ENCODE measurements at regions not wholly inside any gene's neighbourhood (a gene's known extent, or its start where the extent isn't known, plus 50 kb on each side); places are given as distances from the start of the nearest gene placed in this dataset.

DNA sequence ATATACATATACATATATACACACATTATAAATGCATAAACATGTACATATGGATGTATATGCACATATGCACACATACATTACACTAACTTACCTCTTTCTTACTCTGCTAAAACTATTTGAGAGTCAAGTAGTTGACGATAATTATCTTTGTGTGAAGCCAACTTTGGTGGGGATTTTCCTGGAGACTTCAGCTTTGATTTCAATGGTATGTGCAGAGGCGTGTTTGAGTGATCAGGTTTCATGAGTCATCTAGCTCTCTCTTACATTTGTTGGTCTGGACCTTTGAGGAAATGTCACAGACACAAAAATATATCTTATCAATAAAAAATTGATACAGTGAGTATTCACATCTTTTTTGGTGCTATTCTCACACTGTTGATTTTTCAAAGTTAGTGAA is 769.1 kb upstream of the LUZP2 start:
- DNase-seq (no peak), ATAC-seq (no peak)
- H3K36me3 ChIP-seq: no peaks in the 10 kb centered on the region
- intact Hi-C loops (cut with DNase I; ENCODE audit: low total_unique reads) (no loop called here), in situ Hi-C loops (cut with MboI; ENCODE audit: low sequenced_read_pairs in 4 of 4) (no loop called here)
- TF ChIP-seq POLR2A (IDR thresholded peaks at IDR 0.05): no peak
- TF ChIP-seq, protein P1, sequence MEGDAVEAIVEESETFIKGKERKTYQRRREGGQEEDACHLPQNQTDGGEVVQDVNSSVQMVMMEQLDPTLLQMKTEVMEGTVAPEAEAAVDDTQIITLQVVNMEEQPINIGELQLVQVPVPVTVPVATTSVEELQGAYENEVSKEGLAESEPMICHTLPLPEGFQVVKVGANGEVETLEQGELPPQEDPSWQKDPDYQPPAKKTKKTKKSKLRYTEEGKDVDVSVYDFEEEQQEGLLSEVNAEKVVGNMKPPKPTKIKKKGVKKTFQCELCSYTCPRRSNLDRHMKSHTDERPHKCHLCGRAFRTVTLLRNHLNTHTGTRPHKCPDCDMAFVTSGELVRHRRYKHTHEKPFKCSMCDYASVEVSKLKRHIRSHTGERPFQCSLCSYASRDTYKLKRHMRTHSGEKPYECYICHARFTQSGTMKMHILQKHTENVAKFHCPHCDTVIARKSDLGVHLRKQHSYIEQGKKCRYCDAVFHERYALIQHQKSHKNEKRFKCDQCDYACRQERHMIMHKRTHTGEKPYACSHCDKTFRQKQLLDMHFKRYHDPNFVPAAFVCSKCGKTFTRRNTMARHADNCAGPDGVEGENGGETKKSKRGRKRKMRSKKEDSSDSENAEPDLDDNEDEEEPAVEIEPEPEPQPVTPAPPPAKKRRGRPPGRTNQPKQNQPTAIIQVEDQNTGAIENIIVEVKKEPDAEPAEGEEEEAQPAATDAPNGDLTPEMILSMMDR (IDR thresholded peaks at IDR 0.05 in 4 of 5, conservative IDR thresholded peaks at IDR 0.05 in 1 of 5): no peak
- no peaks in the 10 kb centered on the region for H3K9me3 ChIP-seq
- no peaks in the 10 kb centered on the region for H3K4me1 ChIP-seq
- no peak overlapping the region for H3K27ac ChIP-seq
- no peaks in the 10 kb centered on the region for H3K27me3 ChIP-seq
- no peak overlapping the region for H3K4me3 ChIP-seq

DNA sequence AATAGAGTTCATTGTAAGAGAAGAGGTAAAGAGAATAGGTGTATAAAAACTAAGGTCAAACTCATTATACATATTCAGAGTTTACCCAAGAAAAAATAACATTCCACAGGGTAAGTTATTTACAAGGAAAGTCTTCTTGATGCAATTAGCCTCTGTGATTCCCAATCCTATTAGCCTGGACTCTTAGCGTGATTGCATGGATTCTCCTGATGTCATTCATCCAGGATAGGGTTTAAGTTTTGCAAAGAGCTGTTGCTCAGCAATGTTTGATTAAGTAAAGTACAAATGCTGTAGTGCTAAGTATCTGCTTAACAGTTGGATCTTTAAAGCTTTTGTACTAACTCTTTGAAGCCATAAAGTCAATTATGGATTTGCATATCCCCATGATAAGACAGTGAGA is 767.8 kb upstream of the LUZP2 start:
- H3K4me3 ChIP-seq: no peak overlapping the region
- no peak overlapping the region for H3K27ac ChIP-seq
- in situ Hi-C loops (cut with MboI; ENCODE audit: low sequenced_read_pairs in 4 of 4) (no loop called here), intact Hi-C loops (cut with DNase I; ENCODE audit: low total_unique reads) (no loop called here)
- no peaks in the 10 kb centered on the region for H3K36me3 ChIP-seq
- no peaks in the 10 kb centered on the region for H3K4me1 ChIP-seq
- no peak for TF ChIP-seq POLR2A (IDR thresholded peaks at IDR 0.05)
- TF ChIP-seq, protein P1 (IDR thresholded peaks at IDR 0.05 in 4 of 5, conservative IDR thresholded peaks at IDR 0.05 in 1 of 5): no peak
- ATAC-seq (no peak), DNase-seq (no peak)
- H3K27me3 ChIP-seq: no peaks in the 10 kb centered on the region
- no peaks in the 10 kb centered on the region for H3K9me3 ChIP-seq

DNA sequence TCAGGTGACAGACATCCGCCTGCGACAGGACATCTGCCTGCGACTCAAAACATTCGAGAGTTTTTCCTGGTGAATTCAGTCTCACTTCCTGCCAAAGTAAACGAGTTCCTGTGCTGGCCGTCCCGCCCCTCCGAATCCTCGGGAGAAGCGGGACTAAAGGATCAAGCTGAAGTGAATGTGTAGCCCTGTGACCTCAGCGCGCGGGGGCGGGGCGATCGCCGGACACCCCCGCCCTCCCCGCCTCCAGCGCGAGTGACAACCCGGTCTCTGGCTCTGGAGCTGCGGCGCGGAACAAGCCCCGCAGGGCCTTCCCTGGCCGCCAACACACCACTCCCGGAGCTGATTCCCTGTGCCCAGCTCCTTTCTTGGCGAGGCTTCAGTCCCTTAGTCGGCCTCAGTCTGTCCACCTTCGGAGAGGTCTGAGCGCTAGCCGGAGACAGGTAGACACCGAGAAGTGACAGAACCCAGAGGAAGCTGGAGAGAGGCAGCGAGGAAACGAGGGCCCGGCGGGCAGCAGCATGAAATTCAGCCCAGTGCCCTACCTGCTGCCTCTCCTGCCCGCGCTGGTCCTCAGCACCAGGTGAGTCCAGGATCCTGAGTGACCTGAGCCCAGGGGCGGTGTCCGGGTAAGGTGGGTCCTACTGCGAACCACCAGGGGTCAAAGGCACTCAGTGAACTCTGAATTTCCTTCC is 766.4 kb upstream of the LUZP2 start:
- Histone ChIP-seq H3K27me3 (no peaks in the 10 kb centered on the region), H3K4me1 (no peaks in the 10 kb centered on the region), H3K36me3 (no peaks in the 10 kb centered on the region), H3K27ac (no peak overlapping the region), H3K4me3 (no peak overlapping the region), H3K9me3 (no peaks in the 10 kb centered on the region)
- TF ChIP-seq POLR2A (IDR thresholded peaks at IDR 0.05): no peak
- TF ChIP-seq, protein P1 (IDR thresholded peaks at IDR 0.05 in 4 of 5, conservative IDR thresholded peaks at IDR 0.05 in 1 of 5): no peak
- no peak for ATAC-seq
- in situ Hi-C loops (cut with MboI; ENCODE audit: low sequenced_read_pairs in 4 of 4): no loop called here
- intact Hi-C loops (cut with DNase I; ENCODE audit: low total_unique reads): no loop called here
- DNase-seq: no peak

DNA sequence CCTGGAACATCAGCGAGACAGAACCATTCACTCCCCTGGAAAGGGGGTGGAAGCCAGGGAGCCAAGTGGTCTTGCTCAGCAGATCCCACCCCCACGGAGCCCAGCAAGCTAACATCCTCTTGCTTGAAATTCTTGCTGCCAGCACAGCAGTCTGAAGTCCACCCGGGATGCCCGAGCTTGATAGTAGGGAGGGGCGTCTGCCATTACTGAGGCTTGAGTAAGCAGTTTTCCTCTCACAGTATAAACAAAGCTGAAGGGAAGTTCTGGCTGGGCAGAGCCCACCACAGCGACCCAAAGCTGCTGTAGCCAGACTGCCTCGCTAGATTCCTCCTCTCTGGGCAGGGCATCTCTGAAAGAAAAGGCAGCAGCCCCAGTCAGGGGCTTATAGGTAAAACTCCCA is 764.8 kb upstream of the LUZP2 start:
- no peaks in the 10 kb centered on the region for H3K9me3 ChIP-seq
- no peak overlapping the region for H3K27ac ChIP-seq
- TF ChIP-seq, protein P1 (IDR thresholded peaks at IDR 0.05 in 4 of 5, conservative IDR thresholded peaks at IDR 0.05 in 1 of 5): no peak
- H3K36me3 ChIP-seq: no peaks in the 10 kb centered on the region
- DNase-seq (no peak), ATAC-seq (no peak)
- H3K4me3 ChIP-seq: no peak overlapping the region
- H3K4me1 ChIP-seq: no peaks in the 10 kb centered on the region
- in situ Hi-C loops (cut with MboI; ENCODE audit: low sequenced_read_pairs in 4 of 4): no loop called here
- no peaks in the 10 kb centered on the region for H3K27me3 ChIP-seq
- intact Hi-C loops (cut with DNase I; ENCODE audit: low total_unique reads): no loop called here

DNA sequence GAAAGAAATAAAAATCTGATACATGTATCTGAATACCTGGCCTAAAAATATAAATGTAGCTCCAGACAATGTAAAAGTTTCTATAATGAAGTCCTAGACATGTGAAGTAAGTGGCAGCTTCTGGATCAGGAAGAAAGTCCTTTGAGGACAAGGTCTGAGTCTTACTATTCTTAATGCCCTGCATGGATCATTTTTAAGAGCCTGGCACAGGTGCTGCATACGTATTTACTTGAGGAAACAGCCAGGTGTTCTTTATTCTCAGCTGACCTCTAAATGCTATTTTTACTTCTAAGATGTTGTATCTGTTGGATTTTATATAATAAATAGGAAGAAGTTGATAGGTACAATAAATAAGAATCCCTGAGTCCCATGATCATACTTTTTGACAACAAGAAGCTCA is 750.0 kb upstream of the LUZP2 start:
- H3K27ac ChIP-seq: no peak overlapping the region
- intact Hi-C loops (cut with DNase I; ENCODE audit: low total_unique reads): no loop called here
- no peaks in the 10 kb centered on the region for H3K9me3 ChIP-seq
- no peaks in the 10 kb centered on the region for H3K4me1 ChIP-seq
- ATAC-seq (no peak), DNase-seq (no peak)
- TF ChIP-seq, protein P1 (IDR thresholded peaks at IDR 0.05 in 4 of 5, conservative IDR thresholded peaks at IDR 0.05 in 1 of 5): no peak
- TF ChIP-seq POLR2A (IDR thresholded peaks at IDR 0.05): no peak
- in situ Hi-C loops (cut with MboI; ENCODE audit: low sequenced_read_pairs in 4 of 4): no loop called here
- no peaks in the 10 kb centered on the region for H3K27me3 ChIP-seq
- no peaks in the 10 kb centered on the region for H3K36me3 ChIP-seq
- no peak overlapping the region for H3K4me3 ChIP-seq
